HG03469 (cell line): ENCODE measurements at regions not wholly inside any gene's neighbourhood (a gene's known extent, or its start where the extent isn't known, plus 50 kb on each side); places are given as distances from the start of the nearest gene placed in this dataset.
"Not testable (repeated sequence)": the region's sequence is repeated elsewhere in the genome, so short reads cannot be mapped to it uniquely, and the experiment has no call there.

Source experiments
- ATAC-seq: cut with Tn5 transposase; IDR thresholded peaks from one replicate; pipeline ENCODE4 v1.9.1; 2021; ENCODE audit warnings: mild to moderate bottlenecking, moderate library complexity, moderate number of reproducible peaks; ENCODE audit not compliant: unreplicated experiment

DNA sequence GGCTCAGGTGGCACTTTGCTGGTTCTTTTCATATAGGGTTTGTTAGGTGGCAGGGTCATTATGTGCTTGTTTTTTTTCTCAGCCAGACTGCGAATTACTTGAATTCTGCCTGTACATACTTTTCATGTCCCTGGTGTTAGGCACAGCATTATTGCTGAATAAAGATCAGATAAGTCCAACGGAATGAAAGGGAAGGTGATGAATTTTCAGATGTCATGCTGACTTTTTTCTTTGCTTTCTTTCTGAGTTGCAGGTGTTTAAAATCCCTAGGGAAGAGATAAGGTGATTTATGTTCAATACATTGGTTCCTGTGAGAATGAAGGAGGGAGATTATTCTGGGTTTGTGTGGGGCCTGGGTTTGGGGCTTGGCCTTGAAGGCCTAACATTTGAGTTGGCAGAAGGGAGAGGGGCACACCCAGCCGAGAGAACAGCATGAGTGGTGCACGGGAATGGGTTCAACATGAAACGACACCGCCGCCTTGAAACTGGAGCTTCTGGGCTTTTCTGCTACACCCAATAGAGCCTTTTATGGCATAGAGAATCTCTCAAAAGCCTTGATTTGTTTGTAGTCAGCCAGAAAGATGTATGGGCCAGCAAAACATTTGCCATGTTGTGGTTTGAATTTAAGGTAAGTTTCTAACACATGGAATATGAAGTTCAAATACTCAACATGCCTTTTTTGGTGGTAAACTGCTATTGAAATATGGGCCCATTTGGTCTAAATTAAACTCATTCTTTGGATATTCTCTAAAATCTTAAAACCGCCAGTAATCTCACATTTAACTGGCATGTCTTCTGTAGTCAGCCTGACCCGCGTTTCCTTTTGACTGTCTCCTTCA is 477.0 kb downstream of the PCNX1 start:
- no peak for ATAC-seq

DNA sequence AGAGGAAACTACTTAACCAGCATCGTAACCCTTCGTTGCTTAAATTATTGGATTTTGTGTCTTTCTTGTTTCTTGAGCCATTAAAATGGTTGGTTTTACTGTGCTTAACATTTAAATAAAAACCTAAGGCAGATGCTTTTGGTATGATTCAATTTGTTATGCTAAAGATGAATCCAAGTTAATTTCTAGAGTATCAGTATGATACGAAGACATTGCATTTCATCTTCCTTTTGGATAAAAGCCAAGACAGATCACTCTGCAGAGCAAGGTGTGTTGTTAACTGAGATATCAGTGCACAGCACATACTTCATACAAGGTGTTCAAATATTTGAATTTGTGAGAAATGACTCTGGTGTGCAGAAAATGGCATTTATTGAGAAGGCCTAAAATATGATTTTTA is 480.5 kb downstream of the PCNX1 start:
- no peak for ATAC-seq

DNA sequence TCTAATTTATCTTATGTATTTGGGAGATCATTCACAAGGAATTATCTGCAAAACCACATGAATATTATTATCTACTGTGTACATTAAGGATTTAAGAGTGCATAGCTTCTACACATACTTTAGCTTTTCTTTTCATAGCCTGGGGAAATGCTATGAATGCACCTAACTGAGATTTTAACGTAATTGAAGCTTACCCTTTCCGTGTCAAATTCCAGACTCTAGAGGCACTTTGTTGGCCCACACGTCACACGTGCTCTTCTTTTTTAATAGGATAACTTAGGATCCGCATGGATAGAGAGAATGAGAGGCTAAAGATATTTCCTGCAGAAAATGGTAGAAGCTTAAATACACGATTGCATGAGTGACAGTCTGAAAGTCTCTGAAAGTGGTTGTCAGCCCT is 481.1 kb downstream of the PCNX1 start:
- no peak for ATAC-seq

DNA sequence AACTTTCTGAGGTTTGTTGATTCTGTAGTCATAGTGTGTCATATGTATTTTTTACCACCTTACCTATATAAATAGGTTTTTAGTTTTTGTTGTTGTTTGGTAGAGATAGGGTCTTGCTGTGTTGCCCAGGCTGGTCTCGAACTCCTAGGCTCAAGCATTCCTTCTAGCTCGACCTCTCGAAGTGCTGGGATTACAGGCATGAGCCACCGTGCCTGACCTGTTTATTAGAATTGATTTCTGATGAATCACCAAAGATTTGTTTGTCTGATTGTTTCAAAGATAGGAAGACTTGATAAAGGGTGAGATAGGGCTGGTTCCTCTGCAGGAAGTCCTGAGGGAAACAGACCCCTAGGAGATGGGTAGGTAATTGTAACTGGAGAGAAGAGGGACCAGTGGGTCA is 481.6 kb downstream of the PCNX1 start:
- ATAC-seq: no peak

DNA sequence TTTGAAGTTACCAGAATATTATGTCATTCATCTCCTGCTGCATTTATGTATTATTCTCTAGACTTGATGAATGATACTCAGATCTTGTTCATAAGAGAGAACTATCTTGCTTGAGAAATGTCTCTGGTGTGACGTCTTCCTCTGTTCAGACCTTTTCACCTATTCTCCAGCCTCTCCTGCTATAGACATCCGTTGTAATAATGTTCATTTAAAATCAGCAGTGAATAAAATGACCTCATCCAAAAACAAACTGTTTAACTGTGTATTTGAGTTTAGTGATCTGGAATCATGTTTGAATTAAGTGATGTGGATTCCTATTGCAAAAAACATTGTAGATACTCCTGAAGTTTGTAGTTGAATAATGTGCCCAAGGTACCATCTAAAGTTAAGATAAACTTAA is 487.1 kb downstream of the PCNX1 start:
- ATAC-seq: no peak

DNA sequence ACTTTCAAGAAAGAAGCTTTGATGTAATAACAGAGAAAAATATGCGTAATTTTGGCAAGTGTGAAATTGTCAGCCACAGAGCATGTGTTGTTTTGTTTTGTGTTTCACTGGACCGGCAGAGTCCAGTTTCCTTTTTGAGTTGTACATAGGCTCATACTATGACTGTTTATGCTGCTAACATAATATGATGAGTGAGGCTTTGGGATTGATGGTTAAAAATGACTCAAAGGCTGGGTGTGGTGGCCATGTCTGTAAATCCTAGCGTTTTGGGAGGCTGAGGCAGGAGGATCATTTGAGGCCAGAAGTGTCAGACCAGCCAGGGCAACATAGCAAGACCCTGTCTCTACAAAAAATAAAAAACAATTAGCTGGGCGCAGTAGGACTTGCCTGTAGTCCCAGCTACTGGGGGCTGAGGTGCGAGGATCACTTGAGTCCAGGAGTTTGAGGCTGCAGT is 487.9 kb downstream of the PCNX1 start:
- ATAC-seq: no peak

DNA sequence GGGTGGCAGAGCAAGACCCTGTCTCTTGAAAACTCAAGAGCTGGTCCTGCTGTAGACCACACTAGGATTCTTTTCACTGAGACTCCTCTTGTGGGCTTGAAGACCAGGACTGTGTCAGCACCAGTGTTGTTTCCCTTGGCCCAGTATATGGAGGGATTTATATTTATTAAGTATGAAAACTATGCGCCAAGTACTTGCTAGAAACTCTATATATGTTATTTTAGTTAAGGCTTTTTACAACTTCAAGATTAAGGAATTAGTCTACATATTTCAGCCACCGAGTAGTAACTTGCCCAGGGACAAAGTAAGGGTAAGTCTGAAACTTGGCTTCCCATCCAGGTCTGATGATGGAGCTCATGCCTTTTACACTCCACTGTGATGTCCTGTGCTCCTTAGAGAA is 488.4 kb downstream of the PCNX1 start:
- no peak for ATAC-seq

DNA sequence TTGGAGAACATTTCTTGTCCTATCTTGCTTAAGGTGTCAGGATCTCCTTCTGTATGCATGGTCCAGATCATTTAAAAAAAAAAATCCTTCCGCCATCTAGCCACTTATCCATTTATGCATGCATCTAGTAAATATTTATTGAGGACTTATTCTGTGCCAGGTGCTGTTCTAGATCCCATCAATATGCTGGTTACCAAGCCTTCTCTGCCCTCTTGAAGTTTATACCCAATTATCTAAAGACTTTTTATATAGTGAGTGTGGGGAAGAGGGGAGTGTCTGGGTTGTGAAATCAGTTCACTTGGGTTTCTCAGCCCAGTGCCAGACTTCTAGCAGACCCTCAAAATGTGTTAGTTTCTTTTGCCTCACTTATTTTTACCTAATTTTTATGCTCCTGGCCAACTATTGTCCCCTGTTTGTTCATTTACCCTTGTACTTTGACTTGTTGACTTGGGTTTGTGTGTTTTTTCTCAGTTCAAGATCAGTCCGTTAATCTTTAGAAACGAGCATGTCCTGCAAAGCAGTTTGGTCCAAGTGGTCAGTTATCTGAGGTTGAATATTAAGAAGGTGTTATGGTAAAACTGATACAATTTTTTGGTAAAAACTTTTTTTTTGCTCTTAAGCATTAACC is 488.9 kb downstream of the PCNX1 start:
- no peak for ATAC-seq

DNA sequence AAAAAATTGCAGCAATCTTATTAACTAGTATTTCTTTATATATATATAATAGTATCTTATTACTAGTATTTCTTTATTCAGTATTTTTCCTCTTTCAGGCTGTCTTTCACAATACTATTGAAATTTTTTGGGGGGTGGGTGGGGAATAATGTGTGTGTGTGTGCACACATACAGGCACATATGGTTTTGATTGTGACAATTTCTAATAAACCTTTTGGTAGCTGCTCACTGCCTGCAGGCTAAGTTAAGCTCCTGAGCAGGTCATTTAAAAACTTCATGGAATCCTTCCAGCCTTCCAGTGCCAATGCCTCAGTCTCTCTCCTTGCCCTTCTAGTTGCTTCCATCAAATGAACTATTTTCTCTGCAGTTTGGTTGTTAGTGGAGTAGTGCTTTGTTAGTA is 490.1 kb downstream of the PCNX1 start:
- no peak for ATAC-seq

DNA sequence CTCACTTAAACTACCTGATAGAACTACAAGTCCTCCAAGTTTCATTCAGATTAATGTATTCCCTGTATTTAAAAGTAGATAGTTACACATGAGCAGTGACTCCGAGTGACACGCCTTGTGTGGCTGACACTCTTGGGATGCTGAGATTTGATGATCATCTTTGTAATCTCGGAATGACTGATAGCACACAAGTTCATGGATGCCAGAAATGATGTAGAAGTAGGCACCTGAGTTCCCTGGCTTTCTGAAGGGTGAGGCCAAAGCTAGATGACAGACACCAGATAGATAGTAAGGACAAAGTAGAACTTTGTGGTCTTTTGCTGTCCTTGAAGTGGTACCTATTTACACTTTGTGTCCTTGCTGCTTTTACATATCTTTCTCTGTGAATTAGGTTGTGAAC is 491.2 kb downstream of the PCNX1 start:
- no peak for ATAC-seq

DNA sequence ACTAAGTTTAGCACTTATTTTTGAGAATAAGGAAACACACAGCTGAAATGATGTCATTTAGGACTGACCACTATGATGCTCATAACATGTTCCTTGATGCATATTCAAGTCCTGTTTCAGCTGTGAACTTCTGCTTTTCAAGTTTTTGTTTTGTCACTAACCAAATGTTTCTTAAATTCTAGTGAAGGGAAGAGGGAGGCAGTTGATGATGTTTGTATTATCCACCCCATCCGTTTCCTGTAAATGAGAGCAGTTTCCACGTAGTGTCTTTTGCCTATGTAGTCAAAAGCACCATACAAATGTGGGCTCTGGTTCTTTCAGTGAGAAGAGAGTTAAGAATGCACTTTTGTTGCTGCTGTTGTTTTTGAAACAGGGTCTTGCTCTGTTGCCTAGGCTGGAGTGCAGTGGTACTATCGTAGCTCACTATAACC is 491.8 kb downstream of the PCNX1 start:
- ATAC-seq: peak; percentile 64

DNA sequence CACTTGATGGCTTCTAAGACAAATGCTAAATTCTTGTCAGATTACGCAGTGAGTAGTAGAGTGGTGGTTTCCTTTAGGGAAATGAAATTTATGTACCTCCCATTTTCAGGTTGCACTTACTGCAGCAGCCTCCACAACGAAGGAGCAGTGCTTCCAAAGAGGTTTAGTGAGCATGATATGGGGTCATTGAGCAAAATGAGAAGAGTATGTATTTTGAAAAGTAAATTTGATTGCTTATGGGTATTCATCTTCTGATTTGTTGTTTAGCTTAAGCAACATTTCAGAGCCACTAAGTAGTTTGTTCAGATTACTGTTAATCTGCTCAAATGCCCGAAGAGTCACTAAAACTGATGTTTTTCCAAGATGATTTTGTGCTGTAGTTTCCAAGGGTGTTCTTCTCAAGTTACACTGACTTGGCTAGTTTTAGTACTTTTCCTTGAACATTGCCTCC is 493.6 kb downstream of the PCNX1 start:
- no peak for ATAC-seq

DNA sequence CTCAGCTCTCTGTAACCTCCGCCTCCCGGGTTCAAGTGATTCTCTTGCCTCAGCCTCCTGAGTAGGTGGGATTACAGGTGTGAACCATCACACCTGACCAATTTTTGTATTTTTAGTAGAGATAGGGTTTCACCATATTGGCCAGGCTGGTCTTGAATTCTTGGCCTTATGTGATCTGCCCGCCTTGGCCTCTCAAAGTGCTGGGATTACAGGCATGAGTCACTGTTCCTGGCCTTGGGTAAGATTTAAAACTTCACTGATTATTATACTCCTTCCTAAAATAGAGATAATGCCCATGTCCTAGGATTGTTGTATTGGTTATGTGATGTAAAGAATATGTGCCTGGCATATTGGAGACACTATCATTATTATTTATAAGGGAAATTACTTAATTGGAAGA is 495.2 kb downstream of the PCNX1 start:
- not testable (repeated sequence) for ATAC-seq

DNA sequence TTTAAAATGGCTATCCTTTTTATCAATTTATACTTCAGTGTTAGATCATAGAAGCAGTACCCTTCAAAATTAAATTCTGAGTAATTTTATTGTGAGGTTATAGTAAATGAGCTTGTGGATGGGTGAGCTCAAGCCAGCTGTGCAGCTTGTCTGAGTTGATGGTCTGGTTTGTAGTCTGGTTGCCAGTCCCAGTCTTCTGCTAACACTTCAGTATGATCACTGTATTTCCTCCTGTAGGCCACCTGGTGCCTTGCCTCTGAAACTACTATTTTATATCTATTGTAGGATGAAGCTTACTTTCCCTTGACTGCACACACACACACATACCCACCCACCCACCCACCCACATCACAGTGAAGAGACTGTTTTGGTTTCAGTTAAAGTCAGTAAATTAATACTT is 496.4 kb downstream of the PCNX1 start:
- no peak for ATAC-seq

DNA sequence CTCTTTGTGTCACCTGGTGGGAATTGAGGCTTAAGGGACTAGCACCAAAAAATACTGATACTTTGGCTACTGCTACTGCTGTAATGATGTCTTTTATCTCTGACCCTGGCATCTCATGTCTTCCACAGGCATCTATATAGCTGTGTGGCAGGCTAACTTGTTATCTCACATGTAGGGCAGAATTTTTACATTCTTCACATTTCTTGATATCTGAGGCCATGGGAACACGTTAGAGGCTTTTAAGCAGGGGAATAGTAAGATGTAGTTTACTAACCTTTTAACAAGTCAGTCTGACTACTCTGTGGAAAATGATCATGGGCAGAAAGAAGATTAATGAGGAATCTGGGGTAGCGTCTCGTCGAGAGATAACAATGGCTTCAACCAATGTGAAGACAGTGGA is 498.4 kb downstream of the PCNX1 start:
- ATAC-seq: no peak

DNA sequence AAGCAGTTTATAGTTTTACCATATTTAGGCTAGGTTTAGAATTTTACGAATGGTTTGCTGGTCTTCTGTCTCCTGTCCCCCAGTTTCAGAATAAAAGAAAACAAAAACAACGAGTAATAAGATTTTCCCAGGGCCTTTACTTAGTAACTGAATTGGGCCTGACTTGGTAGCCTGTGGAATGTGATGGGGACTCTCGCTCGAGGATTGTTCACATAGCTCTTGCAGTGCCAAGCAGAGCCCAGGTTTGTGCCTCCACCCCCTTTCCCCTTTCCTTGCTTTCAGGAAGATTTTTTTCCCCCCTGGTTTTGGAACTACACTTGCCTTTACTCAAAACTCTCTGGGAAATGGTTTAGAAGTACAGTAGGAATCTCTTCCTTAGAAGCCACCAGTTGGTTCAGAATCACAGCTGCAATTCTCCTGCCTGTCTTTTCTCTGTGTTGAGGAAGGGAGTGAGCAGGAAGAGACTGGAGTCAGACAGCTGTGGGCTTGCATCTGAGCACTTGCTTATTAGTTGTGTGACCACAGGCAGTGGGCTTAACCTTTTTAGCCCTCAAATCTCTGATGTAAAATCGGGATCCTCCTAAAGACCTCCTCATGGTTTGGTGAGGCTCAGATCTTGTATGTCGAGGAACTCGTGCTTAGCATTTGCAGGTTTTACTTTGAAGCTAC is 501.2 kb downstream of the PCNX1 start:
- ATAC-seq: no peak

DNA sequence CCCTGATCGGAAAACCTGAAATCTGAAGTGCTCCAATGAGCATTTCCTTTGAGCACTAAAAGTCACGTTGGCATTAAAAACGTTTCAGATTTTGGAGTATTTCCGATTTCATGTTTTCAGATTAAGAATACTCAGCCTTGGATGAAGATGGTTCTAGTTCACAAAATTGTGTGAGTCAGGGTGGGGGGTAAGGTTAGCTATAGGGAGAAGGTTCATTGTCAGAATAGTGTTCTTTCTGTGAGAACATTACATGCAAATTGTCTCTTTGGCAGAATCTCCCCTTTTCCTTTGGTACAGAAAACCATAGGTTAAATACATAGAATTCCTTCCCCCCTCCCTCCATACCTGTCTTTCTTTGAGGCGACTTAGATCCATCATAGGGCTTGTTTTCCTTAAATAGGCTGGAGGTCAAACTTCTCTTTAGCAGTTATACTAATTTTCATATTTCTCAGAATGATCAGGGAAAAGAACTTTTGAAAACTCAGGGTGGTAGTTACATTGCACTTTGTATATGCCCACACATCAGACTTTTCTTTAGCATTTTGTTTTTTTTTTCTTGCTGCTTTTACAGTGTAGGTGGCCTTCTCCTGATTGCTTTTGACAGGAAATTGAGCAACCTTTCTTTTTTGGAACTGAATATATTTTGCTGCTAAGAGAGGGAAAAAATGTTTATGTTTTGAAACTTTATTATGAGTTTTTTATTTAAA is 503.5 kb downstream of the PCNX1 start:
- ATAC-seq: no peak

DNA sequence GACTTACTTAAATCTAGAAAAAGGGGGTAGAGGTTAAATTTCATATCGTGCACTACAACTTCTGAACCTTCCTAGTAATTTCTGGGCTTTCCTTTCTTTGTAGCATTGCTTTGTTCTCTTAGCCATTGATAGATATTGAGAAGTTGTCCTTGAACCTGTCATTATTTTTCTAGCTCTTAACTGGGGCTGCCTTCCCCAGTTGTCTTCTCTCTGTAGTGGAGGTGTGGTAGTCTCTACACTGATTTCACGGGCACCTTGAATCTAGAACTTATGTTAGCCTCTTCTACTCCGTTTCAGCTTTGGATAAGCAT is 504.0 kb downstream of the PCNX1 start:
- ATAC-seq: no peak

DNA sequence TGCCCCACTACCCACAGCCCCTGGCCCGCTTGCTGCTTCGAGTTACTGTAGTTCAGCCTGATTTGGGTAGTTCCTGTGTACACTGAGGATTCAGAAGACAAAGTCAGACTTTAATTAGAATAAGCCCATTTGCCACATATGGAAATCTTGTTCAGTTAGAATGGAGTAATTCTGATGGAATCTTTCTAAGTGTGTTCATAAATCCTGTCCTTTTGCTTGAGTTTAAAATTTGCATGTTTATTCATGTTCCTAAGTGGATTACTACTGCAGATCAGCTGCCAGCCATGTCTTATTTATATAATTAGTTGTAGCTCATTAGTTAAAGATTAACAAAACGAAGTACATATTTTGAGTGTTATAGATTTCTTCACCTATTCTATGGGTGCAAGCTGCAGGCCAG is 504.5 kb downstream of the PCNX1 start:
- no peak for ATAC-seq

DNA sequence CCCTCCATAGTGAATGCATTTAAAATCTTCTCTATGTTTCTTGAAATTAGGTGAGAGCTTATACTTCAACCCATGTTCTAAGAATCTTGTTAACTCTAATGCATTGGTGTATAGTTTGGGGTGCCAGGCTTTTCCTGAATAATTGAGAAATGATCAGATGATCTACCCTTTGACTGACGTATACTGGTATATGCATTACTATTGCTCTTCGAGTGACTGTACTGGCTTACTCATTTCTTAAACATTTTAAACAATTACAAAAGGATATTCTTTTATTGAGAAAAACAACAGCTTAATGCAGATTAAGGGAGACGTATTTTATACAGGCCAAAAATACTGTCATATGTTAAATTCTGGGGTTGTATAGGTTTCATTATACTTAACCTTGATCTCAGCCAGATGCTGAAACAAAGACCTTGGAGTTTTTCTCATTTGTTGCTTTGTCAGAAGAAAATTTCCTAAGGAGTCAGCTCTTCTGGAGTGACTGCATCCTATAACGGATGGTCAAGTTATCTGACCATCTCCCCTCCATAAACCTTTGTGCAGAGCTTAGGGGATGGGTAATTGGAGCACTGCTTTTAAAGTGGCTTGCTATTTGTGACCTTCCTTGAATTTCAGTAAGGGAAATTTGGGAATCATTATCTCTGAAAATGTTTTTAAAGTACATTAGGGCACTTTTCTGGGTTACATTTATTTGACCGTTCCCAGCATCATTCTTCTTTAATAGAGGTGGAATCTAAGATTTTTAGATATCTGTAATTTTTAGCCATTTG is 507.6 kb downstream of the PCNX1 start:
- ATAC-seq: no peak

DNA sequence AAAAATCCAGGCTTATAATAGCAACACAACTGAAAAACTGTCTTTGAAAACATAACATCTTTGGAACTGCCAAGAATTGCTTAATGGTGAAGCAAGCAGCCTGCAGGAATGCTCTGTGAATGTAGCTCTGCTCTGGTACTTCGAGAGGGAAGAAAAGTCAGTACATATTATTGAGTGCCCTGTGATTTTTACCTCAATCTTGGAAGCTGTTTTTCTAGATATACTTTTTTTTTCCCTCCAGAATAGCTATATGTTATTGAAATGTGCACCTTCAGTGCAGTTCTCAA is 508.1 kb downstream of the PCNX1 start:
- ATAC-seq: no peak
